HG02798 (cell line): ENCODE measurements at regions not wholly inside any gene's neighbourhood (a gene's known extent, or its start where the extent isn't known, plus 50 kb on each side); places are given as distances from the start of the nearest gene placed in this dataset.
A peak's percentile ranks its signal among the peaks of the same experiment; 100 is the strongest.
"Not testable (repeated sequence)": the region's sequence is repeated elsewhere in the genome, so short reads cannot be mapped to it uniquely, and the experiment has no call there.

Source experiments
- ATAC-seq: cut with Tn5 transposase; IDR thresholded peaks from one replicate; pipeline ENCODE4 v1.9.1; 2021; ENCODE audit warnings: mild to moderate bottlenecking; ENCODE audit not compliant: unreplicated experiment, poor library complexity

- no peak for ATAC-seq
Measured at GRCh38 chr3:94778289-94778688, 715.4 kb downstream of the NSUN3 start.

- no peak for ATAC-seq
Measured at GRCh38 chr3:94778814-94779494, 716.1 kb downstream of the NSUN3 start.

GRCh38 chr3:94779699-94780098 lies 716.8 kb downstream of the NSUN3 start:
- no peak for ATAC-seq

- ATAC-seq, result no peak
Measured at GRCh38 chr3:94784274-94784673, 721.4 kb downstream of the NSUN3 start.

GRCh38 chr3:94787066-94787465 lies 724.2 kb downstream of the NSUN3 start:
- ATAC-seq, result no peak

- ATAC-seq, result no peak
Measured at GRCh38 chr3:94787734-94788270, 724.9 kb downstream of the NSUN3 start.

- ATAC-seq, result no peak
Measured at GRCh38 chr3:94794563-94794962, 731.7 kb downstream of the NSUN3 start.

- no peak for ATAC-seq
Measured at GRCh38 chr3:94799420-94800060, 736.7 kb downstream of the NSUN3 start.

GRCh38 chr3:94811836-94812235 lies 749.0 kb downstream of the NSUN3 start:
- ATAC-seq, result no peak

GRCh38 chr3:94821241-94821640 lies 758.4 kb downstream of the NSUN3 start:
- ATAC-seq, result no peak

GRCh38 chr3:94822298-94822697 lies 759.4 kb downstream of the NSUN3 start:
- no peak for ATAC-seq

- ATAC-seq, result not testable (repeated sequence)
Measured at GRCh38 chr3:94846251-94846650, 783.4 kb downstream of the NSUN3 start.

GRCh38 chr3:94862703-94863102 lies 799.8 kb downstream of the NSUN3 start:
- ATAC-seq, result peak; percentile 62

- no peak for ATAC-seq
Measured at GRCh38 chr3:94869059-94869547, 806.2 kb downstream of the NSUN3 start.

- ATAC-seq, result no peak
Measured at GRCh38 chr3:94873751-94874150, 810.9 kb downstream of the NSUN3 start.

- ATAC-seq, result no peak
Measured at GRCh38 chr3:94875149-94875548, 812.3 kb downstream of the NSUN3 start.

- no peak for ATAC-seq
Measured at GRCh38 chr3:94887065-94887464, 824.2 kb downstream of the NSUN3 start.

GRCh38 chr3:94896994-94897393 lies 834.1 kb downstream of the NSUN3 start:
- no peak for ATAC-seq

GRCh38 chr3:94904156-94904674 lies 841.4 kb downstream of the NSUN3 start:
- no peak for ATAC-seq

GRCh38 chr3:94909726-94910125 lies 846.9 kb downstream of the NSUN3 start:
- no peak for ATAC-seq

- no peak for ATAC-seq
Measured at GRCh38 chr3:94912656-94913055, 849.8 kb downstream of the NSUN3 start.
